KMS-11 (cell line): ENCODE measurements at regions not wholly inside any gene's neighbourhood (a gene's known extent, or its start where the extent isn't known, plus 50 kb on each side); places are given as distances from the start of the nearest gene placed in this dataset.

Experiments
- H2AFZ ChIP-seq: fragments of 200-600 bp; sonication (generic); 2 replicates; pipeline ENCODE4 v1.6.1; 2016; ENCODE audit warnings: antibody characterized with exemption, mixed run types, low read depth
- H3K27ac ChIP-seq: fragments of 200-600 bp; sonication (generic); 2 replicates; pipeline ENCODE4 v1.6.1; 2016; ENCODE audit warnings: mild to moderate bottlenecking, mixed run types
- H3K27me3 ChIP-seq: fragments of 200-600 bp; sonication (generic); 2 replicates; pipeline ENCODE4 v1.6.1; 2017; ENCODE audit warnings: mild to moderate bottlenecking, low read depth, mixed run types, moderate library complexity; ENCODE audit not compliant: insufficient read depth
- H3K36me3 ChIP-seq: fragments of 200-600 bp; sonication (generic); 2 replicates; pipeline ENCODE4 v1.6.1; 2017; ENCODE audit warnings: mild to moderate bottlenecking, mixed run types; ENCODE audit not compliant: insufficient read depth
- H3K4me1 ChIP-seq: fragments of 200-600 bp; sonication (generic); 2 replicates; pipeline ENCODE4 v1.6.1; 2016; ENCODE audit warnings: mild to moderate bottlenecking, low read depth, mixed run types; ENCODE audit not compliant: poor library complexity, severe bottlenecking
- H3K4me2 ChIP-seq: fragments of 200-600 bp; sonication (generic); 2 replicates; pipeline ENCODE4 v1.7.0; 2016; ENCODE audit warnings: mild to moderate bottlenecking, mixed run types
- H3K4me3 ChIP-seq: fragments of 200-600 bp; sonication (generic); IDR thresholded peaks from 2 replicates; pipeline ENCODE4 v1.6.1; 2017; ENCODE audit warnings: low read depth, low read length, mixed read lengths; ENCODE audit not compliant: insufficient read depth
- H3K79me2 ChIP-seq: fragments of 200-600 bp; sonication (generic); 2 replicates; pipeline ENCODE4 v1.6.1; 2016; ENCODE audit warnings: low read depth, mixed run types; ENCODE audit not compliant: insufficient read depth
- H3K9ac ChIP-seq: fragments of 200-600 bp; sonication (generic); 2 replicates; pipeline ENCODE4 v1.6.1; 2016; ENCODE audit warnings: mild to moderate bottlenecking, mixed run types
- H4K20me1 ChIP-seq: fragments of 200-600 bp; sonication (generic); 2 replicates; pipeline ENCODE4 v1.6.1; 2016; ENCODE audit warnings: mild to moderate bottlenecking, mixed run types; ENCODE audit not compliant: insufficient read depth
- CTCF ChIP-seq: fragments of 200-600 bp; sonication (generic); conservative IDR thresholded peaks from 2 replicates; pipeline ENCODE4 v1.6.1; 2017; ENCODE audit warnings: low read depth, mild to moderate bottlenecking, antibody characterized with exemption, low read length, moderate library complexity, mixed read lengths

- Histone ChIP-seq H3K4me2 (no peak overlapping the region), H3K27ac (no peak overlapping the region), H3K79me2 (no peaks in the 10 kb centered on the region), H3K9ac (no peak overlapping the region), H4K20me1 (no peaks in the 10 kb centered on the region), H3K27me3 (no peaks in the 10 kb centered on the region), H2AFZ (no peak overlapping the region), H3K4me3 (no peak overlapping the region), H3K4me1 (peaks cover 6% of the 10 kb centered on the region), H3K36me3 (no peaks in the 10 kb centered on the region)
- TF ChIP-seq CTCF = no peak
Measured at GRCh38 chr7:16066805-16067459, 354.4 kb downstream of the CRPPA start.

- no peak overlapping the region for H3K27ac ChIP-seq
- no peak overlapping the region for H3K4me2 ChIP-seq
- no peak overlapping the region for H3K4me3 ChIP-seq
- no peak overlapping the region for H2AFZ ChIP-seq
- no peaks in the 10 kb centered on the region for H3K79me2 ChIP-seq
- H3K4me1 ChIP-seq = peaks cover 6% of the 10 kb centered on the region
- H4K20me1 ChIP-seq = no peaks in the 10 kb centered on the region
- TF ChIP-seq CTCF = no peak
- no peaks in the 10 kb centered on the region for H3K36me3 ChIP-seq
- H3K9ac ChIP-seq = no peak overlapping the region
- no peaks in the 10 kb centered on the region for H3K27me3 ChIP-seq
Measured at GRCh38 chr7:16065939-16066338, 355.4 kb downstream of the CRPPA start.

- Histone ChIP-seq H3K79me2 (no peaks in the 10 kb centered on the region), H3K4me1 (peaks cover 6% of the 10 kb centered on the region), H3K27me3 (no peaks in the 10 kb centered on the region), H4K20me1 (no peaks in the 10 kb centered on the region), H3K9ac (no peak overlapping the region), H3K4me3 (no peak overlapping the region), H3K27ac (no peak overlapping the region), H3K36me3 (no peaks in the 10 kb centered on the region), H2AFZ (no peak overlapping the region), H3K4me2 (no peak overlapping the region)
- TF ChIP-seq CTCF = no peak
Measured at GRCh38 chr7:16063716-16064675, 357.3 kb downstream of the CRPPA start.

- peaks cover 6% of the 10 kb centered on the region for H3K4me1 ChIP-seq
- H3K4me3 ChIP-seq = no peak overlapping the region
- no peak overlapping the region for H3K4me2 ChIP-seq
- H4K20me1 ChIP-seq = no peaks in the 10 kb centered on the region
- H3K27me3 ChIP-seq = no peaks in the 10 kb centered on the region
- no peak overlapping the region for H3K27ac ChIP-seq
- no peaks in the 10 kb centered on the region for H3K36me3 ChIP-seq
- no peaks in the 10 kb centered on the region for H3K79me2 ChIP-seq
- no peak overlapping the region for H2AFZ ChIP-seq
- no peak for TF ChIP-seq CTCF
- H3K9ac ChIP-seq = no peak overlapping the region
Measured at GRCh38 chr7:16063221-16063620, 358.1 kb downstream of the CRPPA start.
